GM12878 (cell line): ENCODE measurements at regions not wholly inside any gene's neighbourhood (a gene's known extent, or its start where the extent isn't known, plus 50 kb on each side); places are given as distances from the start of the nearest gene placed in this dataset.

Experiments used
- ATAC-seq: fragments of 200-7000 bp; cut with Tn5 transposase; 3 replicates; pipeline ENCODE4 v1.9.1; 2020; ENCODE audit warnings: mild to moderate bottlenecking, moderate library complexity
- BruUV-seq: library from RNA; stranded (reverse); fragments of 400-500 nt; replicated peaks from 2 replicates; lab custom pipeline; 2021; lab: Mats Ljungman, UMichigan
- CTCF ChIA-PET: fragments of 300-600 bp; sonication (Branson Sonifier 250); formaldehyde crosslinking; extraction: SDS; loops from one replicate; lab custom pipeline; 2021; ENCODE audit warnings: inconsistent platforms; lab: Yijun Ruan, JAX
- POLR2A ChIA-PET: fragments of 350-600 bp; formaldehyde crosslinking; extraction: SDS; loops from one replicate; lab custom pipeline; 2021; ENCODE audit warnings: inconsistent platforms; lab: Charles Lee
- RAD21 ChIA-PET: fragments of 300-600 bp; sonication (Branson Sonifier 250); formaldehyde crosslinking; loops from one replicate; lab custom pipeline; 2023; ENCODE audit warnings: antibody characterized with exemption; ENCODE audit not compliant: unreplicated experiment; lab: Charles Lee
- SMC1A ChIA-PET: fragments of 300-600 bp; sonication (Branson Sonifier 250); formaldehyde crosslinking; loops from one replicate; lab custom pipeline; 2023; ENCODE audit not compliant: unreplicated experiment, uncharacterized antibody; lab: Charles Lee
- DNase-seq: peaks from one replicate; pipeline ENCODE4 v3.0.0-alpha.2; 2011; ENCODE audit warnings: low read depth, low spot score
- FAIRE-seq: peaks from 3 replicates; lab custom pipeline; 2011; peaks lifted over from hg19 to GRCh38; lab: Jason Lieb, UNC
- H2AFZ ChIP-seq: 2 replicates; pipeline ENCODE4 v1.6.0; 2011; ENCODE audit warnings: low read depth, low read length, control low read depth; ENCODE audit not compliant: control insufficient read depth
- H3K27ac ChIP-seq: 2 replicates; pipeline ENCODE4 v1.5.1; 2011; ENCODE audit warnings: control low read depth; ENCODE audit not compliant: control insufficient read depth, insufficient read depth
- H3K27me3 ChIP-seq, 2 experiments: replicated peaks in 1 of 2; 2 replicates each; pipeline versions ENCODE4 v1.6.0 to v1.6.1; 2011; ENCODE audit warnings: low read length in 1 of 2; ENCODE audit not compliant: control insufficient read depth in 2 of 2, insufficient read depth in 2 of 2
- H3K36me3 ChIP-seq, 2 experiments: 2 replicates each; pipeline ENCODE4 v1.5.1; 2011; ENCODE audit warnings: low read length in 1 of 2; ENCODE audit not compliant: control insufficient read depth in 2 of 2, insufficient read depth in 2 of 2
- H3K4me1 ChIP-seq: 2 replicates; pipeline ENCODE4 v1.6.1; 2011; ENCODE audit warnings: mild to moderate bottlenecking, low read length, moderate library complexity, mixed read lengths; ENCODE audit not compliant: control insufficient read depth, insufficient read depth
- H3K4me2 ChIP-seq: 2 replicates; pipeline ENCODE4 v1.6.0; 2011; ENCODE audit warnings: control low read depth; ENCODE audit not compliant: control insufficient read depth, insufficient read depth
- H3K4me3 ChIP-seq: fragments of 200-600 bp; sonication (generic); 2 replicates; pipeline ENCODE4 v1.5.1; 2016
- H3K79me2 ChIP-seq: 2 replicates; pipeline ENCODE4 v1.6.0; 2011; ENCODE audit warnings: low read length; ENCODE audit not compliant: control insufficient read depth, insufficient read depth
- H3K9ac ChIP-seq: 2 replicates; pipeline ENCODE4 v1.8.0; 2011; ENCODE audit warnings: low read length, control low read depth, mixed read lengths; ENCODE audit not compliant: control insufficient read depth, insufficient read depth
- H3K9me3 ChIP-seq: replicated peaks from 3 replicates; pipeline ENCODE4 v1.5.1; 2011; ENCODE audit warnings: mild to moderate bottlenecking, low read length; ENCODE audit not compliant: control insufficient read depth, insufficient read depth
- H4K20me1 ChIP-seq: 2 replicates; pipeline ENCODE4 v1.6.0; 2011; ENCODE audit not compliant: control insufficient read depth, insufficient read depth
- BCL11A ChIP-seq: IDR thresholded peaks from 2 replicates; pipeline ENCODE4 v1.6.1; 2011; ENCODE audit warnings: low read depth, low read length
- CREM ChIP-seq: IDR thresholded peaks from 2 replicates; pipeline ENCODE4 v1.6.1; 2014; ENCODE audit warnings: antibody characterized with exemption, low read depth
- EGR1 ChIP-seq, 2 experiments: IDR thresholded peaks; 1 replicate in 1 of 2; 2 replicates in 1 of 2; pipeline ENCODE4 v1.6.1; 2011 to 2012; ENCODE audit warnings: low read depth in 2 of 2, low read length in 2 of 2, borderline replicate concordance in 1 of 2, mild to moderate bottlenecking in 1 of 2, moderate library complexity in 1 of 2
- MEF2B ChIP-seq: fragments of 450-650 bp; IDR thresholded peaks from 2 replicates; pipeline ENCODE4 v1.6.1; 2018; ENCODE audit warnings: mild to moderate bottlenecking, moderate library complexity; ENCODE audit not compliant: partially characterized antibody, poor library complexity, severe bottlenecking
- POLR2AphosphoS2 ChIP-seq: IDR thresholded peaks from 2 replicates; pipeline ENCODE4 v1.6.1; 2011; ENCODE audit warnings: low read depth, mild to moderate bottlenecking, low read length, improper control_type of control experiment, moderate library complexity
- SRF ChIP-seq, 2 experiments: IDR thresholded peaks; 2 replicates each; pipeline ENCODE4 v1.6.1; 2011; ENCODE audit warnings: low read depth in 2 of 2, low read length in 2 of 2, mild to moderate bottlenecking in 1 of 2, moderate library complexity in 1 of 2
- YBX1 ChIP-seq: fragments of 450-650 bp; IDR thresholded peaks from 2 replicates; pipeline ENCODE4 v1.6.1; 2016; ENCODE audit warnings: antibody characterized with exemption
- ZNF384 ChIP-seq: IDR thresholded peaks from 2 replicates; pipeline ENCODE4 v1.6.1; 2012; ENCODE audit warnings: low read depth, mild to moderate bottlenecking, low read length, improper control_type of control experiment, borderline replicate concordance
- WGBS: methylation state at CpG from one replicate; pipeline ENCODE4 v1.1.6; 2016; ENCODE audit warnings: low lambda C conversion rate; ENCODE audit not compliant: insufficient replicate concordance, insufficient coverage; ENCODE audit errors: missing lambda C conversion rate; 5-methylcytosine and 5-hydroxymethylcytosine counted together
- in situ Hi-C: fragments of 300-500 bp; cut with MboI; formaldehyde crosslinking; loops from 9 replicates; pipeline ENCODE4 v1.14.3; 2018; ENCODE audit warnings: mixed read lengths
- intact Hi-C: fragments of 100-400 bp; cut with micrococcal nuclease; formaldehyde crosslinking; loops from one replicate; pipeline ENCODE4 v1.14.2; 2022; ENCODE audit not compliant: unreplicated experiment
- TF ChIP-seq, protein P1 (sequence below): IDR thresholded peaks from 2 replicates; pipeline ENCODE4 v1.6.1; 2012; ENCODE audit warnings: low read depth, low read length, improper control_type of control experiment
- TF ChIP-seq, protein P2 (sequence below): fragments of 450-650 bp; IDR thresholded peaks from 2 replicates; pipeline ENCODE4 v1.6.1; 2017; ENCODE audit warnings: mild to moderate bottlenecking, moderate library complexity

DNA sequence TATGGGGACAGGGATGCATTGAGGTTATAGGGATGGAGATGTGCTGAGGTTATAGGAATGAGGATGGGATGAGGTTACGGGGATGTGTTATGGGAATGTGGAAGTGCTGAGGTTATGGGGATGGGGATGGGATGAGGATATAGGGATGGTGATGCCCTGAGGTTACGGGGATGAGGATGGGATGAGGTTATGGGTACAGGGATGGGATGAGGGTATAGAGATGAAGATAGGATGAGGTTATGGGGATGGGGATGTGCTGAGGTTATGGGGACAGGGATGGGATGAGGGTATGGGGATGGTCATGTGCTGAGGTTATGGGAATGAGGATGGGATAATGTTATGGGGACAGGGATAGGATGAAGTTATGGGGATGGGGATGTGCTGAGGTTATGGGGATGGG is 542.8 kb downstream of the CDH26 start (continued):
- TF ChIP-seq, protein P1, sequence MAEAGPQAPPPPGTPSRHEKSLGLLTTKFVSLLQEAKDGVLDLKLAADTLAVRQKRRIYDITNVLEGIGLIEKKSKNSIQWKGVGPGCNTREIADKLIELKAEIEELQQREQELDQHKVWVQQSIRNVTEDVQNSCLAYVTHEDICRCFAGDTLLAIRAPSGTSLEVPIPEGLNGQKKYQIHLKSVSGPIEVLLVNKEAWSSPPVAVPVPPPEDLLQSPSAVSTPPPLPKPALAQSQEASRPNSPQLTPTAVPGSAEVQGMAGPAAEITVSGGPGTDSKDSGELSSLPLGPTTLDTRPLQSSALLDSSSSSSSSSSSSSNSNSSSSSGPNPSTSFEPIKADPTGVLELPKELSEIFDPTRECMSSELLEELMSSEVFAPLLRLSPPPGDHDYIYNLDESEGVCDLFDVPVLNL: no peak
- TF ChIP-seq BCL11A: no peak

DNA sequence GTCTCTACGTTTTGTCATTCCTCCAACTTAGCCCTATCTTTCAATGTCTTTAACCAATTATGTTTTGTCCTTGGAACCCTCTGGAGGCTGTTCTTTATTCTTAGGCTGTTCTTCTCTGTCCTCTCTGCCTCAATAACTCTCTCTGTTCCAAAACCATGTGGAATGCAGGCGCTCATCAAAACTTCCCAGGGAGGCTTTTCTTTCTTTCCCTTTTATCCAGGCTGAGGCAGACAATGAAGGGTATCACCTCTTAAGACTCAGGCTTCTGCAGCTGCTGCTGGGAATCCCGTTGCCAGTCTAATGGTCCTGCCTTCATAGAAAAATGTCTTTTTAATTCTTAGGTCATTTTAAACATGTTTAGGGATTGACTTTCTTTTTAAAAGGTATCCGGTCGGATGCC is 544.7 kb downstream of the CDH26 start:
- POLR2A ChIA-PET: no interaction called here
- no peak overlapping the region for H2AFZ ChIP-seq
- SMC1A ChIA-PET: no interaction called here
- no peaks in the 10 kb centered on the region for H3K9me3 ChIP-seq
- H3K27me3 ChIP-seq: no peaks in the 10 kb centered on the region
- H3K4me1 ChIP-seq: no peaks in the 10 kb centered on the region
- no peak for TF ChIP-seq ZNF384
- no peak for TF ChIP-seq SRF (IDR thresholded peaks at IDR 0.05; ENCODE audit: low read depth in 2 of 2, low read length in 2 of 2)
- TF ChIP-seq EGR1 (IDR thresholded peaks at IDR 0.05; ENCODE audit: borderline replicate concordance in 1 of 2, low read depth in 2 of 2, low read length in 2 of 2): no peak
- TF ChIP-seq POLR2AphosphoS2: no peak
- TF ChIP-seq MEF2B: no peak
- TF ChIP-seq, protein P2, sequence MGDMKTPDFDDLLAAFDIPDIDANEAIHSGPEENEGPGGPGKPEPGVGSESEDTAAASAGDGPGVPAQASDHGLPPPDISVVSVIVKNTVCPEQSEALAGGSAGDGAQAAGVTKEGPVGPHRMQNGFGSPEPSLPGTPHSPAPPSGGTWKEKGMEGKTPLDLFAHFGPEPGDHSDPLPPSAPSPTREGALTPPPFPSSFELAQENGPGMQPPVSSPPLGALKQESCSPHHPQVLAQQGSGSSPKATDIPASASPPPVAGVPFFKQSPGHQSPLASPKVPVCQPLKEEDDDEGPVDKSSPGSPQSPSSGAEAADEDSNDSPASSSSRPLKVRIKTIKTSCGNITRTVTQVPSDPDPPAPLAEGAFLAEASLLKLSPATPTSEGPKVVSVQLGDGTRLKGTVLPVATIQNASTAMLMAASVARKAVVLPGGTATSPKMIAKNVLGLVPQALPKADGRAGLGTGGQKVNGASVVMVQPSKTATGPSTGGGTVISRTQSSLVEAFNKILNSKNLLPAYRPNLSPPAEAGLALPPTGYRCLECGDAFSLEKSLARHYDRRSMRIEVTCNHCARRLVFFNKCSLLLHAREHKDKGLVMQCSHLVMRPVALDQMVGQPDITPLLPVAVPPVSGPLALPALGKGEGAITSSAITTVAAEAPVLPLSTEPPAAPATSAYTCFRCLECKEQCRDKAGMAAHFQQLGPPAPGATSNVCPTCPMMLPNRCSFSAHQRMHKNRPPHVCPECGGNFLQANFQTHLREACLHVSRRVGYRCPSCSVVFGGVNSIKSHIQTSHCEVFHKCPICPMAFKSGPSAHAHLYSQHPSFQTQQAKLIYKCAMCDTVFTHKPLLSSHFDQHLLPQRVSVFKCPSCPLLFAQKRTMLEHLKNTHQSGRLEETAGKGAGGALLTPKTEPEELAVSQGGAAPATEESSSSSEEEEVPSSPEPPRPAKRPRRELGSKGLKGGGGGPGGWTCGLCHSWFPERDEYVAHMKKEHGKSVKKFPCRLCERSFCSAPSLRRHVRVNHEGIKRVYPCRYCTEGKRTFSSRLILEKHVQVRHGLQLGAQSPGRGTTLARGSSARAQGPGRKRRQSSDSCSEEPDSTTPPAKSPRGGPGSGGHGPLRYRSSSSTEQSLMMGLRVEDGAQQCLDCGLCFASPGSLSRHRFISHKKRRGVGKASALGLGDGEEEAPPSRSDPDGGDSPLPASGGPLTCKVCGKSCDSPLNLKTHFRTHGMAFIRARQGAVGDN: no peak
- TF ChIP-seq CREM: no peak
- no peak for TF ChIP-seq YBX1
- no peak for ATAC-seq
- no peak overlapping the region for H3K4me2 ChIP-seq
- H3K27ac ChIP-seq: no peak overlapping the region
- in situ Hi-C loops (no loop called here), intact Hi-C loops (no loop called here)
- no peaks in the 10 kb centered on the region for H3K36me3 ChIP-seq
- no peaks in the 10 kb centered on the region for H4K20me1 ChIP-seq
- BruUV-seq: no TSS peak
- RAD21 ChIA-PET: no interaction called here
- 23% methylated on average over 5 of the region's 5 CpGs for WGBS
- no peaks in the 10 kb centered on the region for H3K79me2 ChIP-seq
- no peak overlapping the region for H3K4me3 ChIP-seq
- no peak overlapping the region for H3K9ac ChIP-seq
- DNase-seq: no peak
- FAIRE-seq: no peak
- CTCF ChIA-PET: no interaction called here
